ENCODE measurements at regions not wholly inside any gene's neighbourhood (a gene's known extent, or its start where the extent isn't known, plus 50 kb on each side); places are given as distances from the start of the nearest gene placed in this dataset.

GRCh38 chr2:239500574-239501550 lies 100.0 kb upstream of the HDAC4 start:
- DNase-seq = no peak

- DNase-seq = no peak
Observed at GRCh38 chr2:239499726-239500573, 99.1 kb upstream of the HDAC4 start.

- DNase-seq = no peak
Observed at GRCh38 chr2:239498981-239499634, 98.3 kb upstream of the HDAC4 start.

GRCh38 chr2:239498576-239498975 lies 97.8 kb upstream of the HDAC4 start:
- DNase-seq = no peak

GRCh38 chr2:239496700-239497099 lies 95.9 kb upstream of the HDAC4 start:
- DNase-seq = no peak

- DNase-seq = no peak
Observed at GRCh38 chr2:239495791-239496233, 95.0 kb upstream of the HDAC4 start.

- no peak for DNase-seq
Observed at GRCh38 chr2:239495175-239495574, 94.4 kb upstream of the HDAC4 start.

GRCh38 chr2:239494578-239494977 lies 93.8 kb upstream of the HDAC4 start:
- DNase-seq = no peak

- no peak for DNase-seq
Observed at GRCh38 chr2:239489481-239489880, 88.7 kb upstream of the HDAC4 start.

- DNase-seq = no peak
Observed at GRCh38 chr2:239488125-239488524, 87.3 kb upstream of the HDAC4 start.

GRCh38 chr2:239487272-239487671 lies 86.5 kb upstream of the HDAC4 start:
- DNase-seq = no peak

- DNase-seq = no peak
Observed at GRCh38 chr2:239485622-239486021, 84.8 kb upstream of the HDAC4 start.

- DNase-seq = no peak
Observed at GRCh38 chr2:239484571-239485355, 83.9 kb upstream of the HDAC4 start.

- DNase-seq = no peak
Observed at GRCh38 chr2:239482778-239483712, 82.2 kb upstream of the HDAC4 start.

- no peak for DNase-seq
Observed at GRCh38 chr2:239479471-239479870, 78.7 kb upstream of the HDAC4 start.

GRCh38 chr2:239477591-239477990 lies 76.8 kb upstream of the HDAC4 start:
- DNase-seq = no peak

- DNase-seq = no peak
Observed at GRCh38 chr2:239476757-239477585, 76.2 kb upstream of the HDAC4 start.

- no peak for DNase-seq
Observed at GRCh38 chr2:239476029-239476756, 75.4 kb upstream of the HDAC4 start.
